ENCODE measurements at regions not wholly inside any gene's neighbourhood (a gene's known extent, or its start where the extent isn't known, plus 50 kb on each side); places are given as distances from the start of the nearest gene placed in this dataset.

DNA sequence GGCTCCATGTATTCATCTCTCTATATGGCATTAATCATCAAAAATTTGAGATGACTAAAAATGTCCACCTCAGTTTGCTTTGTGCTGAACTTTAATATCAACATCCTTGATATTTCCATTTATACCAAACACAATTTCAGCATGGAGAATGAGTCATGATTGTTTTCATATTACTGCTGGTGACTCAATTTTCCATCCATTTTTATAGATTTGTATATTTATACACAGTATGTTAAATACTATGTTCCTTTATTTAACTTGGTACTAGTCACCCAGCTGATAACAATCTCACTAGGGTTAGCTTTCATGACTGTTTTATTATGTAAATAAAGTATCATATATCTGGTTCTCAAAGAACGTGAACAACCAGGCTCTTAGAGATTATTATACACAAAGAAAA lies 1255.1 kb downstream of the SLITRK1 start:
- H3K9me3 ChIP-seq (ENCODE audit: control extremely low read depth in 1 of 5, control insufficient read depth in 4 of 5, insufficient read depth in 2 of 5, low read depth in 1 of 5, low read length in 4 of 5) = no peaks in the 10 kb centered on the region
- ChIA-PET CTCF (no interaction called here), POLR2A (no interaction called here)
- no peaks in the 10 kb centered on the region for H3K36me3 ChIP-seq (ENCODE audit: control insufficient read depth in 4 of 4, insufficient read depth in 4 of 4, low read length in 3 of 4)
- DNase-seq = no peak
- H3K27me3 ChIP-seq (replicated peaks in 2 of 5; ENCODE audit: control insufficient read depth in 4 of 5, insufficient read depth in 5 of 5, low read length in 4 of 5) = no peaks in the 10 kb centered on the region
- no peak overlapping the region for H3K4me3 ChIP-seq (ENCODE audit: control insufficient read depth in 1 of 7, extremely low read depth in 1 of 7, insufficient read depth in 4 of 7, low read depth in 2 of 7, low read length in 6 of 7)
- no peak overlapping the region for H3K27ac ChIP-seq (ENCODE audit: insufficient read depth in 1 of 2, low read depth in 1 of 2, low read length in 2 of 2, poor library complexity in 1 of 2, severe bottlenecking in 2 of 2)
- H3K4me1 ChIP-seq (ENCODE audit: control extremely low read depth in 1 of 4, control insufficient read depth in 4 of 4, insufficient read depth in 4 of 4, low read length in 3 of 4) = no peaks in the 10 kb centered on the region
- no CpG with 5 or more reads among the region's 1 CpG for WGBS (ENCODE audit: insufficient coverage)

DNA sequence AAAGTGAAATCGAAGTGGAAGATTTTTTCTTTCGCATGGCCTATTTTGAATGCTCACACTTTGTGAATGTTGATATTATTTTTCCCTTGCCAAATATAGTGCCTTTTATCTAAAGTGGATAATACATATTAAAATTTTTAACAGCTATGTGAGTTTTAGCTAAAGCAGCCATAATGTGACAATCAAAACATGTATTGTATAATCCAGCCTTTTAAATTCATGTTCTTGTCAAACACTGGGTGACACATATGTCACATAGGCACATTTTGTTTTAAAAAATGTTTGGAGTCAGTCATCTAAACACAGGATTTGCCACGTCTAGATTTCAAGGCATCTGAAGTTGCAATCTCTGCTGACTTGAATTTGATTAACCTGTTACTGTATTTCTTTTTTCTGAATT lies 1256.6 kb downstream of the SLITRK1 start:
- Histone ChIP-seq H3K9me3 (ENCODE audit: control extremely low read depth in 1 of 5, control insufficient read depth in 4 of 5, insufficient read depth in 2 of 5, low read depth in 1 of 5, low read length in 4 of 5) (no peaks in the 10 kb centered on the region), H3K36me3 (ENCODE audit: control insufficient read depth in 4 of 4, insufficient read depth in 4 of 4, low read length in 3 of 4) (no peaks in the 10 kb centered on the region), H3K27me3 (replicated peaks in 2 of 5; ENCODE audit: control insufficient read depth in 4 of 5, insufficient read depth in 5 of 5, low read length in 4 of 5) (no peaks in the 10 kb centered on the region), H3K27ac (ENCODE audit: insufficient read depth in 1 of 2, low read depth in 1 of 2, low read length in 2 of 2, poor library complexity in 1 of 2, severe bottlenecking in 2 of 2) (no peak overlapping the region), H3K4me3 (ENCODE audit: control insufficient read depth in 1 of 7, extremely low read depth in 1 of 7, insufficient read depth in 4 of 7, low read depth in 2 of 7, low read length in 6 of 7) (no peak overlapping the region), H3K4me1 (ENCODE audit: control extremely low read depth in 1 of 4, control insufficient read depth in 4 of 4, insufficient read depth in 4 of 4, low read length in 3 of 4) (no peaks in the 10 kb centered on the region)
- no peak for DNase-seq
- CTCF ChIA-PET = no interaction called here
- POLR2A ChIA-PET = no interaction called here
- no CpG with 5 or more reads among the region's 3 CpGs for WGBS (ENCODE audit: insufficient coverage)

DNA sequence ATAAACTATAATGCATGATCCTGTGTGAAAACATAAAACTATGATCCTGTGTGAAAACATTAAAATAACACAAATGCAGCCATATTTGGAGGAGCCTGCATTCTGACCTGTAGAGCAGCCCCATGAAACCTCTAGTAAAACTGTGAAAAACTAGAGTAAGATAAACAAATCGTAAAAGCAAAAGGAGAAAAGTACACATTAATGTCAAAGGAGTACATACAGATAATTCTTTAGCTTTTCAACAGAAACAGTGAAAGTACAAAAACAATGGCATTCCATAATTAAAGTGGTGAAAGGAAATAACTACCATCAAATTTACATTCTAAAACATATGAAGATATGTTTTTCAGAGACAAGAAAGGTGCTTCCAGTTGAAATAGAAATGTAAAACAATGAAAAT lies 1267.2 kb downstream of the SLITRK1 start:
- Histone ChIP-seq H3K27ac (ENCODE audit: insufficient read depth in 1 of 2, low read depth in 1 of 2, low read length in 2 of 2, poor library complexity in 1 of 2, severe bottlenecking in 2 of 2) (no peak overlapping the region), H3K4me1 (ENCODE audit: control extremely low read depth in 1 of 4, control insufficient read depth in 4 of 4, insufficient read depth in 4 of 4, low read length in 3 of 4) (no peaks in the 10 kb centered on the region), H3K9me3 (ENCODE audit: control extremely low read depth in 1 of 5, control insufficient read depth in 4 of 5, insufficient read depth in 2 of 5, low read depth in 1 of 5, low read length in 4 of 5) (no peaks in the 10 kb centered on the region), H3K36me3 (ENCODE audit: control insufficient read depth in 4 of 4, insufficient read depth in 4 of 4, low read length in 3 of 4) (no peaks in the 10 kb centered on the region), H3K27me3 (replicated peaks in 2 of 5; ENCODE audit: control insufficient read depth in 4 of 5, insufficient read depth in 5 of 5, low read length in 4 of 5) (no peaks in the 10 kb centered on the region), H3K4me3 (ENCODE audit: control insufficient read depth in 1 of 7, extremely low read depth in 1 of 7, insufficient read depth in 4 of 7, low read depth in 2 of 7, low read length in 6 of 7) (no peak overlapping the region)
- CTCF ChIA-PET = no interaction called here
- POLR2A ChIA-PET = interaction anchor here (0.7 kb wide), 1 partner anchor 875 kb away, joined by 3 read pairs; no protein-coding TSS in a partner anchor
- DNase-seq = no peak
- WGBS (ENCODE audit: insufficient coverage) = no CpG with 5 or more reads among the region's 1 CpG

DNA sequence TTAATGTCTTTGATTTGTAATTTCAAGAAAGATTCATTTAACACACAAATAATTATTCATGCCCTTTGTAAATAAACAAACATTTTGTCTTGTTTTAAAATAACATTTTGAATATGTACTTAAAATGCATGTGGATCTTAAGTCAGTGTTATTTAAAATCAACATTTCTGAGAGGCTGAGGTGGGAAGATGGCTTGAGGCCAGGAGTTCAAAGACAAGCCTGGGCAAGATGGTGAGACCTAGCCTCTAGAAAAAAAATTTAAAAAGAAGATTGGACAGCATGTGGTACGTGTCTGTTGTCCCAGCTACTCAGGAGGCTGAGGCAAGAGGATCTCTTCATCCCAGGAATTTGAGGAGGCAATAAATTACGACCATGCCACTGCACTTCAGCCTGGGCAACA lies 1268.2 kb downstream of the SLITRK1 start:
- H3K36me3 ChIP-seq (ENCODE audit: control insufficient read depth in 4 of 4, insufficient read depth in 4 of 4, low read length in 3 of 4) = no peaks in the 10 kb centered on the region
- ChIA-PET POLR2A (no interaction called here), CTCF (no interaction called here)
- H3K27ac ChIP-seq (ENCODE audit: insufficient read depth in 1 of 2, low read depth in 1 of 2, low read length in 2 of 2, poor library complexity in 1 of 2, severe bottlenecking in 2 of 2) = no peak overlapping the region
- H3K9me3 ChIP-seq (ENCODE audit: control extremely low read depth in 1 of 5, control insufficient read depth in 4 of 5, insufficient read depth in 2 of 5, low read depth in 1 of 5, low read length in 4 of 5) = no peaks in the 10 kb centered on the region
- no peak overlapping the region for H3K4me3 ChIP-seq (ENCODE audit: control insufficient read depth in 1 of 7, extremely low read depth in 1 of 7, insufficient read depth in 4 of 7, low read depth in 2 of 7, low read length in 6 of 7)
- no peak for DNase-seq
- no peaks in the 10 kb centered on the region for H3K27me3 ChIP-seq (replicated peaks in 2 of 5; ENCODE audit: control insufficient read depth in 4 of 5, insufficient read depth in 5 of 5, low read length in 4 of 5)
- no peaks in the 10 kb centered on the region for H3K4me1 ChIP-seq (ENCODE audit: control extremely low read depth in 1 of 4, control insufficient read depth in 4 of 4, insufficient read depth in 4 of 4, low read length in 3 of 4)
- WGBS (ENCODE audit: insufficient coverage) = 100% methylated on average over 1 of the region's 2 CpGs

DNA sequence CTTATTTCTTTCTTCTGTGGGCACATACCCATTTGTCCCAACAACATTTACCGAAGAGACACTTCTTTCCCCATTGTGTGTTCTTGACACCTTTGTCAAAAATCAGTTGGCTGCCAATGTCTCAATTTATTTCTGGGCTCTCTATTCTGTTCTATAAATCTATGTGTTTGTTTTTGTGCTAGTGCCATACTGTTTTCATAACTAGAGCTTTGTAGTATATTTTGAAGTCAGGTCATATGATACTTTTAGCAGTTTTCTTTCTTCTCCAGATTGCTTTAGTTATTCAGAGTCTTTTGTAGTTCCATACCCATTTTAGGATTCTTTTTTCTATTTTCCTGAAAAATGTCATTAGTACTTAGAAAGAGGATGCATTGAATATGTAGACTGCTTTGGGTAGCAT lies 1276.3 kb downstream of the SLITRK1 start:
- Histone ChIP-seq H3K9me3 (ENCODE audit: control extremely low read depth in 1 of 5, control insufficient read depth in 4 of 5, insufficient read depth in 2 of 5, low read depth in 1 of 5, low read length in 4 of 5) (peaks cover 0 to 3% (median 0%) of the 10 kb centered on the region in 5 experiments), H3K27me3 (replicated peaks in 2 of 5; ENCODE audit: control insufficient read depth in 4 of 5, insufficient read depth in 5 of 5, low read length in 4 of 5) (no peaks in the 10 kb centered on the region), H3K4me1 (ENCODE audit: control extremely low read depth in 1 of 4, control insufficient read depth in 4 of 4, insufficient read depth in 4 of 4, low read length in 3 of 4) (no peaks in the 10 kb centered on the region), H3K4me3 (ENCODE audit: control insufficient read depth in 1 of 7, extremely low read depth in 1 of 7, insufficient read depth in 4 of 7, low read depth in 2 of 7, low read length in 6 of 7) (no peak overlapping the region), H3K36me3 (ENCODE audit: control insufficient read depth in 4 of 4, insufficient read depth in 4 of 4, low read length in 3 of 4) (no peaks in the 10 kb centered on the region), H3K27ac (ENCODE audit: insufficient read depth in 1 of 2, low read depth in 1 of 2, low read length in 2 of 2, poor library complexity in 1 of 2, severe bottlenecking in 2 of 2) (no peak overlapping the region)
- CTCF ChIA-PET = no interaction called here
- DNase-seq = no peak
- WGBS (ENCODE audit: insufficient coverage) = 100% methylated on average over 1 of the region's 1 CpG
- POLR2A ChIA-PET = no interaction called here

DNA sequence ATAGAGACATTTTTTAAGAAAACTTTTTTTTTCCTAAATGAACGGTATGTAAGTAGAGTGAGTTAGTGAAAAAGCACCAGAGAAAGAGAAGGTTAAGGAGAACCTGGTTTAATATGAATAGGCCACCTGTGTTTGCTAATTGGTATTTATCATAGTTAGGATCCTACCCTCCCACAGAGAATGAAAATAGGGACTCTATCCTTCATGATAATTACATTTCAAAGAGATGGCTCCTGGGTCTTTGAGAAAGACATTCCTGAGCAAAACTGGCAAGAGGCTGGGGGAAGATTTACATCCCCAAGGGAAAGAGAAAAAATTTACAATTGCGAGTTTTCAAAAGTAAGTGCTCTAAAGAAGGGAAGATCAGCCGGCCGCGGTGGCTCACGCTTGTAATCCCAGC lies 1284.5 kb downstream of the SLITRK1 start:
- POLR2A ChIA-PET = no interaction called here
- DNase-seq = no peak
- H3K4me3 ChIP-seq (ENCODE audit: control insufficient read depth in 1 of 7, extremely low read depth in 1 of 7, insufficient read depth in 4 of 7, low read depth in 2 of 7, low read length in 6 of 7) = no peak overlapping the region
- 84% methylated on average over 5 of the region's 6 CpGs for whole genome bisulfite sequencing (ENCODE audit: insufficient coverage)
- H3K27ac ChIP-seq (ENCODE audit: insufficient read depth in 1 of 2, low read depth in 1 of 2, low read length in 2 of 2, poor library complexity in 1 of 2, severe bottlenecking in 2 of 2) = peak overlapping the region in 1 of 2 experiments; percentile 15
- H3K27me3 ChIP-seq (replicated peaks in 2 of 5; ENCODE audit: control insufficient read depth in 4 of 5, insufficient read depth in 5 of 5, low read length in 4 of 5) = no peaks in the 10 kb centered on the region
- no peaks in the 10 kb centered on the region for H3K36me3 ChIP-seq (ENCODE audit: control insufficient read depth in 4 of 4, insufficient read depth in 4 of 4, low read length in 3 of 4)
- CTCF ChIA-PET = no interaction called here
- H3K4me1 ChIP-seq (ENCODE audit: control extremely low read depth in 1 of 4, control insufficient read depth in 4 of 4, insufficient read depth in 4 of 4, low read length in 3 of 4) = no peaks in the 10 kb centered on the region
- peaks cover 0 to 3% (median 0%) of the 10 kb centered on the region in 5 experiments for H3K9me3 ChIP-seq (ENCODE audit: control extremely low read depth in 1 of 5, control insufficient read depth in 4 of 5, insufficient read depth in 2 of 5, low read depth in 1 of 5, low read length in 4 of 5)

DNA sequence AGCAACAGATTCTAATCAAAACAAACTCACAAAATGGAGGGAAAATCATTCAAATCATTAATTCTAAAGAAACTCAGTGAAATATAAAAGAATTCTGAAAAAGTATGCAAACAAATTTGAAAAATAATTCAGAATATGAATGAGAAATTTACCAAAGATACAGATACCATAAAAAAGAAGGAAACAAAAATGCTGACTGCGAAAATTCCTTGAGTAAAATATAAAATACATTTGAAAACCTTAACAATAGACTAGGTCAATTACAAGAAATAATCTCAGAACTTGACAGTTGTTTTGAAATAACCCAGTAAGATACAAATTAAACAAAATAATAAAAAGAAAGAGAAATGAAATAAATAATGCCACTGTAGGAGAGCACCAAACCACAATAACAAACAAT lies 1289.0 kb downstream of the SLITRK1 start:
- H3K27ac ChIP-seq (ENCODE audit: insufficient read depth in 1 of 2, low read depth in 1 of 2, low read length in 2 of 2, poor library complexity in 1 of 2, severe bottlenecking in 2 of 2) = no peak overlapping the region
- WGBS (ENCODE audit: insufficient coverage) = no CpG with 5 or more reads among the region's 1 CpG
- DNase-seq = peak in 1 of 3 donors; percentile 6
- H3K4me3 ChIP-seq (ENCODE audit: control insufficient read depth in 1 of 7, extremely low read depth in 1 of 7, insufficient read depth in 4 of 7, low read depth in 2 of 7, low read length in 6 of 7) = no peak overlapping the region
- peaks cover 0 to 10% (median 0%) of the 10 kb centered on the region in 5 experiments for H3K9me3 ChIP-seq (ENCODE audit: control extremely low read depth in 1 of 5, control insufficient read depth in 4 of 5, insufficient read depth in 2 of 5, low read depth in 1 of 5, low read length in 4 of 5)
- no peaks in the 10 kb centered on the region for H3K36me3 ChIP-seq (ENCODE audit: control insufficient read depth in 4 of 4, insufficient read depth in 4 of 4, low read length in 3 of 4)
- POLR2A ChIA-PET = no interaction called here
- CTCF ChIA-PET = no interaction called here
- H3K4me1 ChIP-seq (ENCODE audit: control extremely low read depth in 1 of 4, control insufficient read depth in 4 of 4, insufficient read depth in 4 of 4, low read length in 3 of 4) = no peaks in the 10 kb centered on the region
- H3K27me3 ChIP-seq (replicated peaks in 2 of 5; ENCODE audit: control insufficient read depth in 4 of 5, insufficient read depth in 5 of 5, low read length in 4 of 5) = no peaks in the 10 kb centered on the region

Data from common myeloid progenitor, CD34-positive (primary cell).